Activated CD4-positive, alpha-beta T cell treated with anti-CD3 and anti-CD28 coated beads, Interleukin-10, Interleukin-2, amounts not matched to agents 100 ng/mL and 50 ng/mL, durations not matched to agents 16 hours and 8 hours (primary cell): ENCODE measurements at regions not wholly inside any gene's neighbourhood (a gene's known extent, or its start where the extent isn't known, plus 50 kb on each side); places are given as distances from the start of the nearest gene placed in this dataset.

ENCODE experiments used
- DNase-seq: peaks from one replicate; pipeline ENCODE4 v3.0.0-alpha.2; 2020

- no peak for DNase-seq
These were observed 186.9 kb upstream of the ADGRL2 start for GRCh38 chr1:81613803-81614202.

GRCh38 chr1:81607924-81608323 lies 192.8 kb upstream of the ADGRL2 start:
- no peak for DNase-seq

DNA sequence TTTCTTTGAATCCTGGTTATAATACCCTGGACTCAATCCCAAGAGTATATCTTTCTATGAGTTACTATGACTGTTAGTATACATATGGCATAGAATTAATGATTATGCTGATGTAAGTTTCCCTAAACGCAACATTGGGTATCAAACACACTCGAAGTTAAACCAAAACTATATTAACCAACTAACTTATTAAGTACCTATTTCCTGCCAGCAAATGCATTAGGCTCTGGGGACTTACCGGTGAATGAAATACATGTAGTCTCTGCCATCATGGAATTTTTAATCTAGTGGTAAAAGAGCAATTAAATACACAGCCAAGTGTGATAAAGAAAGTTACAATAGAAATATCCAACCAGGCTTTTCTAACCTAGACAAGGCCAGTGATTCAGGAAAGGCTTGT lies 193.6 kb upstream of the ADGRL2 start:
- DNase-seq, result no peak

DNA sequence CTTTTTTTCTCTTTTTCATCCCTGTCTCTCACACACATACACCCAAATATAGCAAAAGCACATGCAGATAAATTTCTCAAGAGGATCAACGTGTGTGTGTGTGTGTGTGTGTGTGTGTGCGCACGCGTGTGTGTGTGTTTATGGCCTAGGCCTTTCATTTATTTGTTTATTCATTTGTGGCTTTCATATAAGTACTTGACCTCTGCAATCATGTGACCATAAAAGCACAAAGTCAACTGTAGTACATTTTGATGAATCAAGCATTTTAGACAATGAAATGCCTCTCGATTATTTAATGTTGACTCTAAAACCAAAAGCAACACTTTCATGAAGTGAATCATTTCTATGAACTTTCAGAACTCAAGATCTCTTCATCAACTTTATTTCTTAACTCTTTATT lies 194.1 kb upstream of the ADGRL2 start:
- DNase-seq, result no peak

DNA sequence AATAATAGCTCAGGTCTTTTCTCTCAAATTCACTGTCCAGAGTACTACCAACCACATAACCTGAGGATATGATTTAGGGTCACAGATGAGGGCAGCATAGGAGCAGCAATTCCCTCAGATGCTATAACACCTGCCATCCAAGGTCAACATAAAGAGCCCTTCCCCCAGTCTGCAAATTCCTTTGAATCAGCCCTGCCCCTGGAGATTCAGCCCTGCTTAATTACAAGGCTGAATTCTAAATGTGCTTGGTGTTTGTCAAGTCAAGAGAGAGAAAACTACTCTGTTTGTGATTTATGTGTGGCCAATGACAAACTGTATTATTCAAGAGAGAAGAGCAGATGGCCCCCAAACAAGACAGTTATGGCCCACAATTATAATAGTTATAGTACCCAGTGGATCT lies 195.7 kb upstream of the ADGRL2 start:
- DNase-seq, result no peak

GRCh38 chr1:81600878-81601622 lies 199.7 kb upstream of the ADGRL2 start:
- no peak for DNase-seq

GRCh38 chr1:81600363-81600762 lies 200.4 kb upstream of the ADGRL2 start:
- no peak for DNase-seq

- no peak for DNase-seq
These were observed 202.1 kb upstream of the ADGRL2 start for GRCh38 chr1:81598623-81599022.

GRCh38 chr1:81597720-81598426 lies 202.9 kb upstream of the ADGRL2 start:
- DNase-seq, result no peak

GRCh38 chr1:81596341-81596740 lies 204.4 kb upstream of the ADGRL2 start:
- DNase-seq, result no peak

DNA sequence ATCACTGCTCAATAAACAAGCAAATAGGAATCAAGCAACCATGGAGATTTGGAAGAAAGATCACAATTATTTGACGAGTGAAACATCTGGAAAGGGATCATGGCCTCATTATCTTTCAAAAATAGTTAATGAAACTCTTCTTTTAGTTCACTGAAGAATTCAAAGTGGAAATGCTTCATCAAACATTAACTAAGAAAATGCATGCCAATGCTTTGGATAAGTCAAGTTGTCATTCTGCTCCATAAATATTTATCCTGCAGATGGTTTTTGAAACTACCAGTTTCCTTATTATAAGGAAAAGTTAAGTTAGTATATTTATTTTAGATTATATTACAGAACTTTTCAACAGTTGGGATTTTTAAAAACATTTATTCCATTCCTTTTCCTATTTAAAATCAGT lies 206.5 kb upstream of the ADGRL2 start:
- no peak for DNase-seq

- no peak for DNase-seq
These were observed 208.5 kb upstream of the ADGRL2 start for GRCh38 chr1:81592233-81592632.

DNA sequence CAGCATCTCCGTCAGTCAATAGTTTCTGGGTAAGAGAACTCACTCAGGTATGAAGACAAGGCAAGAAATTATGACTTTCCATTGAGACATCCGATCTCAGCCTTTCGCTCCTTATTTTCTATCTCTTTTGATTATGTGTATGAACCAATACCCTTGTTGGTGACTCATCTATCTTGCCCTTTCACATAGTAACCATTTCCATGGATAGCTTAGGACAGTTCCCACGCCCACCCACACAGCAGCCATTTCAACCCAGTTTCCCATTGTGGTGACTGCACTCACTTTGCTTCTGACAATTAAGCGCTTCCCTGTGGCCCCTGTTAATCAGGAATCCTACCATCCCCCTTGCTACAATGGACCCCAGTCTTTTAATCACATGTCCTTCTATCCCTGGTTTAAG lies 210.6 kb upstream of the ADGRL2 start:
- DNase-seq, result no peak

DNA sequence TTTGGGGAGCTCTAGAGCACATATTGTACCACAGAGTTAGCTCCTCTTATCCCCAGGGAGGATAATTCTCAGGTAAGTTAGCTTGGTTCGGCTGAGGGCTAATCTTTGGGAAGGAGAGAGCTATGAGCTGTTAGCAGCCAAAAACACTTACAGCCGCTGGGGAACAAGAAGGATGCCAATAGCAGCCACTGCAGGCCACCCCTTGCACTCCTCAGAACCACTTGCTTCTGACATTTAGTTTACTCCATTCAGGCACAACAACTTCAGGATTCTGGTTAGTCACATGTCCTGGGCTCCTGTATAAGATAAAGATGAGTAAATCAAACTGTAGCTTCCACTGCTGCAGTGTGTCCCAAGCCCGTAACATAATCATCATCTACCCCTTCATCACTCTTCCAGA lies 212.6 kb upstream of the ADGRL2 start:
- DNase-seq, result no peak

- no peak for DNase-seq
These were observed 213.3 kb upstream of the ADGRL2 start for GRCh38 chr1:81587426-81587825.

GRCh38 chr1:81585371-81585770 lies 215.4 kb upstream of the ADGRL2 start:
- DNase-seq, result no peak

GRCh38 chr1:81584398-81584797 lies 216.3 kb upstream of the ADGRL2 start:
- no peak for DNase-seq

DNA sequence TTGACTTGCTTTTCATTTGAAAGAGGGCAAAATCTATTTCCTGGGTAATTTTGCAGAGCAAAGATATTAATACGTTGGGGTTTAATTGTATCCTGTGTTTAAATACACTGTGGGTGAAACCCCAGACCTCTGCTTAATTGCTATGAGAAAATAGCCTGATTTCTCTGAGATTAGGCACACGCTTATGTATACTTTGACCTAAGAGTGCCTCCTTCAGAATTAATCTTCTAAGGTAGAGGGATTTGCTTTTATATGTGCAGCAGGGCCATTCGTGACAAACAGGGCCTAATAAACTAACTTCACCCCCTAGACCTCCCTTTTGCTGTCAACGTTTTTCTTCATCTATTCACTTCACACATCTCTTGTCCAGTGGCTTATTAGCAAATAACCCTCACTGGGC lies 216.9 kb upstream of the ADGRL2 start:
- no peak for DNase-seq

GRCh38 chr1:81582467-81582986 lies 218.2 kb upstream of the ADGRL2 start:
- DNase-seq, result no peak

GRCh38 chr1:81578867-81579266 lies 221.9 kb upstream of the ADGRL2 start:
- DNase-seq, result no peak

GRCh38 chr1:81577004-81577697 lies 223.6 kb upstream of the ADGRL2 start:
- no peak for DNase-seq

DNA sequence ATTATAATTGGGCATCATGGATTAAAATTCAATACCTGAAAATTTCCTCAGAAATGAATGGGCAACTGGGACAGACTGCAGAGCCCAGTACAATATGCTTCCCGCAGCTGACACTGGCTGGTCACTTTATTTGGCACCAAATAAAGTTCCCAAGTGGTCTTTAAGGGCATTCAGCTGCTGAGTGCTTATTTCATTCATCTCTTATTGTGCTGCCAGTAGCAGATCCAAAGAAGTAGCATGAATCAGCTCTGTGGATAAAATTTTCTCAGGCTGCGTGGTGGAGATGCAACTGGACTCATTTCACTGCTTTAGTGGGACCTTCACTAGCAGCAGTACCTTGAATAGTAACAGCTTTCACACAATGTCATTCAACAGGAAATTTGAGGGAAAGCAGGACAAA lies 226.3 kb upstream of the ADGRL2 start:
- no peak for DNase-seq

DNA sequence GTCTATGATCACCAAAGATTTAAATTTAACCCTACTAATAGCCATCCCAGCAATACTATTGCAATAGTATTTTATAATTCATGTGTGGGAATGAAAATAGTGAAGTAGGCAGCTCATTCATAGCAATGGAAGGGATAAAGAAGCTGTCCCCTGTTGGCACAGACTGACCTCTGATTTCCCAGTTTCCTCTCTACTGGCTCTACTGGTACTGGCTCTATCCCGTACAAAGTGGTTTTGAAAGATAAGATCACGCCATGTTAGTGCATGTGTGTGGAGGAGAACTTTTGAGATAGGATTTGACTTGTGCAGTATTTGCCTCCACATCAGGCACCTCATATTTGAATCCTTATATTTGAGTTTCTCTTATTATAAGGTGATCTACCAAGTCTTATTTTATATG lies 227.3 kb upstream of the ADGRL2 start:
- DNase-seq, result no peak

GRCh38 chr1:81571946-81572345 lies 228.8 kb upstream of the ADGRL2 start:
- no peak for DNase-seq
